GM23248 (cell line): ENCODE measurements at regions not wholly inside any gene's neighbourhood (a gene's known extent, or its start where the extent isn't known, plus 50 kb on each side); places are given as distances from the start of the nearest gene placed in this dataset.

Experiments used
- DNase-seq: peaks from one replicate; pipeline ENCODE4 v3.0.0-alpha.2; 2015
- H2AFZ ChIP-seq: fragments of 200-600 bp; sonication (generic); 2 replicates; pipeline ENCODE4 v1.6.1; 2016; ENCODE audit warnings: antibody characterized with exemption
- H3F3A ChIP-seq: fragments of 200-600 bp; sonication (generic); 2 replicates; pipeline ENCODE4 v1.6.1; 2016; ENCODE audit warnings: mild to moderate bottlenecking, antibody characterized with exemption, mixed run types; ENCODE audit not compliant: insufficient read depth
- H3K27ac ChIP-seq: fragments of 200-600 bp; sonication (generic); 2 replicates; pipeline ENCODE4 v1.5.1; 2016; ENCODE audit warnings: mild to moderate bottlenecking
- H3K27me3 ChIP-seq: fragments of 200-600 bp; sonication (generic); replicated peaks from 2 replicates; pipeline ENCODE4 v1.6.1; 2016; ENCODE audit warnings: mild to moderate bottlenecking; ENCODE audit not compliant: insufficient read depth
- H3K36me3 ChIP-seq: fragments of 200-600 bp; sonication (generic); 2 replicates; pipeline ENCODE4 v1.6.1; 2016; ENCODE audit warnings: low read depth, mild to moderate bottlenecking
- H3K4me1 ChIP-seq: fragments of 200-600 bp; sonication (generic); 2 replicates; pipeline ENCODE4 v1.6.1; 2016; ENCODE audit warnings: mild to moderate bottlenecking; ENCODE audit not compliant: insufficient read depth
- H3K4me2 ChIP-seq: fragments of 200-600 bp; sonication (generic); one replicate; pipeline ENCODE4 v1.6.1; 2016; ENCODE audit warnings: mild to moderate bottlenecking; ENCODE audit not compliant: unreplicated experiment
- H3K4me3 ChIP-seq: fragments of 200-600 bp; sonication (generic); 2 replicates; pipeline ENCODE4 v1.5.1; 2016; ENCODE audit warnings: mild to moderate bottlenecking
- H3K79me2 ChIP-seq: fragments of 200-600 bp; sonication (generic); 2 replicates; pipeline ENCODE4 v1.6.1; 2016; ENCODE audit warnings: mild to moderate bottlenecking; ENCODE audit not compliant: insufficient read depth
- H3K9ac ChIP-seq: fragments of 200-600 bp; sonication (generic); 2 replicates; pipeline ENCODE4 v1.6.1; 2016; ENCODE audit warnings: mild to moderate bottlenecking
- H3K9me2 ChIP-seq: fragments of 200-600 bp; sonication (generic); 2 replicates; pipeline ENCODE4 v1.6.1; 2016; ENCODE audit warnings: mixed run types, mild to moderate bottlenecking, moderate library complexity; ENCODE audit not compliant: insufficient read depth
- H3K9me3 ChIP-seq: fragments of 200-600 bp; sonication (generic); one replicate; pipeline ENCODE4 v1.6.1; 2017; ENCODE audit warnings: low read depth
- H4K20me1 ChIP-seq: fragments of 200-600 bp; sonication (generic); 2 replicates; pipeline ENCODE4 v1.6.0; 2016; ENCODE audit not compliant: insufficient read depth
- EZH2 ChIP-seq: fragments of 200-600 bp; sonication (generic); IDR thresholded peaks from 2 replicates; pipeline ENCODE4 v1.6.1; 2018; ENCODE audit warnings: antibody characterized with exemption, mild to moderate bottlenecking; ENCODE audit not compliant: insufficient read depth, poor library complexity, severe bottlenecking
- EZH2phosphoT487 ChIP-seq: fragments of 200-600 bp; sonication (generic); IDR thresholded peaks from 2 replicates; pipeline ENCODE4 v1.6.1; 2018; ENCODE audit warnings: antibody characterized with exemption, moderate library complexity, mild to moderate bottlenecking, low read depth; ENCODE audit not compliant: insufficient read depth
- WGBS, 2 experiments: methylation state at CpG; one replicate each; pipeline ENCODE4 v1.1.6; 2015 to 2017; ENCODE audit warnings: low lambda C conversion rate in 2 of 2, low coverage in 1 of 2; ENCODE audit errors: missing lambda C conversion rate in 2 of 2; 5-methylcytosine and 5-hydroxymethylcytosine counted together
- in situ Hi-C: fragments of 300-500 bp; cut with MboI; formaldehyde crosslinking; loops from 2 replicates; pipeline ENCODE4 v1.15.0; 2020

DNA sequence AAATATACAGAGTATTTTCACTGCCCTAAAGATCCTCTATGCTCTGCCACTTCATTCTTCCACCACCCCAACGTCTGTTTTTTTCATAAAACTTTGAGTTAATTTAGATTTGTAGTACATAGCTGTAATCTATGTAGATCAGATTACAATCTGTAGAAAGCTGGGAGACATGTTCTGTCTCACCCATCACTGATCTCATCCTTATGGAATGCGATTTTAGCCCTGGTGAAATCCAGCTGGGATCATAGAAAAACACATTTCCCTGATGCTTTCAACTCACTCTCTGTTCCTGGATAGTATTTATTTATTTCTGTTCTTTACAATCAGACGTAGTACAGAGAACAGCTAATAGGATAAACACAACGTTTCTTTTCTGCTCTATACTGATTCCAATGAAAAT, 521.0 kb downstream of the KIF20B start:
- WGBS, 2 experiments = 6 to 7% methylated on average over 4 of the region's 4 CpGs
- Histone ChIP-seq H3K79me2 (no peaks in the 10 kb centered on the region), H3K9me3 (no peaks in the 10 kb centered on the region), H3K9ac (no peak overlapping the region), H3K36me3 (no peaks in the 10 kb centered on the region), H3K27me3 (no peaks in the 10 kb centered on the region), H3K4me3 (no peak overlapping the region), H3K27ac (no peak overlapping the region), H3K4me1 (no peaks in the 10 kb centered on the region), H4K20me1 (no peaks in the 10 kb centered on the region), H3K4me2 (no peak overlapping the region), H3F3A (no peaks in the 10 kb centered on the region), H3K9me2 (no peaks in the 10 kb centered on the region), H2AFZ (no peak overlapping the region)
- TF ChIP-seq EZH2phosphoT487 = no peak
- TF ChIP-seq EZH2 = no peak
- DNase-seq = peak; percentile 5
- in situ Hi-C loops = no loop called here

DNA sequence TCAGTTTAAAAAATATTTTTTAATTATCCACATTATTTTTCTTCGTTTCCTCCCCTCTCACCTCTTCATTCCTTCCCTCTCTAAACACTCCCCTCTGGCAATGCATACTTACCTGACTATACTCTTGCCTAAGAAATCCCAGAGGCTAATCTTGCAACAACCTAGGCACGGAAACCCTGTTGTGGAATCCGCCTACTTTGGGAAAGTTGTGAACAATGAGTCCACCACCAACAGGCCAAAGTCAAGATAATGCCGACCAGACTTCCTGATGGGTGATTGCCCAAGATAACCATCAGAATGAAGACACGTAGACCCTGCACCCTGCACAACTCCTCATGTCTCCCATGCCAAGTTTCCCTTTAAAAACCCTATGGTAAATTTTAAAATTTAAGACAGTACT, 521.5 kb downstream of the KIF20B start:
- Histone ChIP-seq H4K20me1 (no peaks in the 10 kb centered on the region), H3K9me2 (no peaks in the 10 kb centered on the region), H3K27me3 (no peaks in the 10 kb centered on the region), H3K36me3 (no peaks in the 10 kb centered on the region), H2AFZ (no peak overlapping the region), H3K27ac (no peak overlapping the region), H3F3A (no peaks in the 10 kb centered on the region), H3K9ac (no peak overlapping the region), H3K4me1 (no peaks in the 10 kb centered on the region), H3K4me2 (no peak overlapping the region), H3K79me2 (no peaks in the 10 kb centered on the region), H3K4me3 (no peak overlapping the region), H3K9me3 (no peaks in the 10 kb centered on the region)
- 25 to 28% methylated on average over 5 of the region's 5 CpGs for WGBS, 2 experiments
- in situ Hi-C loops = no loop called here
- DNase-seq = no peak
- TF ChIP-seq EZH2phosphoT487 (no peak), EZH2 (no peak)

DNA sequence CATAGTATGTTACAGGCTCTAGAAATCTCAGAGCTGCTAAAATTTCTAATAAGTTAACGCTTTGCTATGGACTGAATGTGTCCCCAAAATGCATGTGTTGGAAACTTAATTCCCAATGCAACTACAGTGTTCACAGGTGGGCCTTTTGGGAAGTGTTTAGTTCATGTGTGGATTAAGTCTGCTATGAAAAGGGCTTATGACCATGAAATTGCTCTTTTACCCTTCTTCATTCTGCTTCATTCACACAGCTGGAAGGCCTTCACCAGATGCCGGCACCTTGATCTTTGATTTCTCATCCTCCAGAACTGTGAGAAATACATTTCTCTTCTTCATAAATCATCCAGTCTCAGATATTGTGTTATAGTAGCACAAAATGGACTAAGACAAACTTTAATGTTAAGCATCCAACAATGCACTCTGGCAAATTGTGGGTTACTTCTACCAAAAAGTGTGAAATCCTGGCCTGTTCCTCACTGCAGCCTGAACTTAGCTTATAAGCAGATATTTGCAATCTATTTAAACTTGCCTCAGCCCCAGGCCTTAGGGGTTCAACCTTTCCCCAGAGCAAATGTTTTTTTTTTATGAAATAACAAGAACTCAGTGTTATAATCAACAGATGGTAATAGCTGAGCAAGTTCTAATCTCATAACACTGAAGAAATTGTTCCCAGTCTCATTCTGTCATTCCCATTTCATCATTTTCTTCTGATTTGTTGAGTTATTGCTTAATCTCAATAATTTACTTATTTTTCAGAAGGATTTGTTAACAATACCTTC, 523.6 kb downstream of the KIF20B start:
- H3K27me3 ChIP-seq = no peaks in the 10 kb centered on the region
- no peak for DNase-seq
- no peaks in the 10 kb centered on the region for H3K9me3 ChIP-seq
- no peak overlapping the region for H2AFZ ChIP-seq
- no peaks in the 10 kb centered on the region for H4K20me1 ChIP-seq
- no peaks in the 10 kb centered on the region for H3K9me2 ChIP-seq
- no peak overlapping the region for H3K4me3 ChIP-seq
- H3K27ac ChIP-seq = no peak overlapping the region
- no peak overlapping the region for H3K4me2 ChIP-seq
- H3K79me2 ChIP-seq = no peaks in the 10 kb centered on the region
- TF ChIP-seq EZH2phosphoT487 (no peak), EZH2 (no peak)
- no peaks in the 10 kb centered on the region for H3K4me1 ChIP-seq
- in situ Hi-C loops = no loop called here
- no peaks in the 10 kb centered on the region for H3K36me3 ChIP-seq
- WGBS, 2 experiments = 2 to 5% methylated on average over 2 of the region's 2 CpGs
- H3F3A ChIP-seq = no peaks in the 10 kb centered on the region
- no peak overlapping the region for H3K9ac ChIP-seq

DNA sequence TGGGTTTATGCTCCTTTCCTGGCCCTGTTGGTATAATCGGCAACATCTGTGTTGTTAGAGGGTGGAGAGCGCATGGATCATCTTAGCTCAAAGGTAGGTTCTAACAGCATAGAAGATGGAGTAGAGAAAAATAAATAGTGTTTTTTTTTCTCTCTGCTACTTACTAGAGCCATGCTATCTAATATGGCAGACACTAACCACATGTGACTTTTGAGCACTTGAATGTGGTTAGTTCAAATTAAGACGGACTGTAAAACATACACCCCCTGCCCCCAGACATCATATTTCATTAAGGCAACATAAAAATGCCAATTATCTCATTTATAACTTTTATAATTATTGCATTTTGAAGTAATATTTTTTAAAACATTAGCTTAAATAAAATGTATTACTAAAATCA, 525.1 kb downstream of the KIF20B start:
- H3K4me2 ChIP-seq = no peak overlapping the region
- in situ Hi-C loops = no loop called here
- 51 to 57% methylated on average over 3 of the region's 3 CpGs for WGBS, 2 experiments
- H3F3A ChIP-seq = no peaks in the 10 kb centered on the region
- no peak overlapping the region for H3K9ac ChIP-seq
- H4K20me1 ChIP-seq = no peaks in the 10 kb centered on the region
- no peaks in the 10 kb centered on the region for H3K79me2 ChIP-seq
- H3K9me2 ChIP-seq = no peaks in the 10 kb centered on the region
- no peak overlapping the region for H3K27ac ChIP-seq
- DNase-seq = no peak
- H3K27me3 ChIP-seq = no peaks in the 10 kb centered on the region
- H3K4me3 ChIP-seq = no peak overlapping the region
- H2AFZ ChIP-seq = no peak overlapping the region
- H3K36me3 ChIP-seq = no peaks in the 10 kb centered on the region
- no peaks in the 10 kb centered on the region for H3K4me1 ChIP-seq
- TF ChIP-seq EZH2 = no peak
- TF ChIP-seq EZH2phosphoT487 = no peak
- no peaks in the 10 kb centered on the region for H3K9me3 ChIP-seq
